ENCODE measurements at regions not wholly inside any gene's neighbourhood (a gene's known extent, or its start where the extent isn't known, plus 50 kb on each side); places are given as distances from the start of the nearest gene placed in this dataset.

DNA sequence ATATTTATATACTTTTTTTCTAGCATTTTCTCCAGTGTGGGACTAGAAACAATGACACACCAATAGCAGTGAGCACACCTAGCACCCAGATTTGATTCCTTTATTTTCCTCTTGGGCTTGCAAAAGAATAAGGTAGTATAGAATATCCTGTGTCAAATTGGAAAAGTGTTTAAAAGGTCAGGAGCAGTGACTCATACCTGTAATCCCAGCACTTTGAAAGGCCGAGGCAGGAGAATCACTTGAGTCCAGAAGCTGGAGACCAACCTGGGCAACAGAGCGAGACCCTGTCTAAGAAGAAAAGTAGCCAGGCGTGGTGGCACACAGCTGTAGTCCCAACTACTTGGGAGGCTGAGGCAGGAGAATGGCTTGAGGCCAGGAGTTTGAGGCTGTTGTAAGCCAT is 53.8 kb upstream of the SGPP1 start:
- no peak for DNase-seq

DNA sequence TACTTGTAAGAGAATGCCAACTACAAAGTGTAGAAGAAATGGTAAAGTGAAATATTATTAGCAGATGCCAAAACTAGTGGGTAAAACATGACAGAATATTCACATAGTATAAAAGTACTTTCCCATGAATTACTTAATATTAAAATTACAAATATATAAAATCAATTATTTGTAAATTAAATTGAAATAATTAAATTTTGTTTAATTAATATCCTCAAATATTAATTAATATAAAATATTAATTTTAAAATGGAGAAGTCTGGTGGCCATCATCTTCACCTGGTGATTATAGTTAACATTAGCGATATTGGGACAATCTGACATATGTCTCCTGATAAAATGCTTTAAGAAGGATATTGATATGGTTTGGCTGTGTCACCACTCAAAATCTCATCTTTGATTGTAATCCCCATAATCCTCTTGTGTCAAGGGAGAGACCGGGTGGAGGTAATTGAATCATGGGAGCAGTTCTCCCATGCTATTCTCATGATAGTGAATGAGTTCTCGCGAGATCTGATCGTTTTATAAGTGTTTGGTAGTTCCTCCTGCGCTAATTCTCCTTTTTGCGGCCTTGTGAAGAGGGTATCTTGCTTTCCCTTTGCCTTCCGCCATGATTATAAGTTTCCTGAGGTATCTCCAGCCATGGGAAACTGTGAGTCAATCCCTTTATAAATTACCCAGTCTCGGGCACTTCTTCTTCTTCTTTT is 55.0 kb upstream of the SGPP1 start:
- no peak for DNase-seq

DNA sequence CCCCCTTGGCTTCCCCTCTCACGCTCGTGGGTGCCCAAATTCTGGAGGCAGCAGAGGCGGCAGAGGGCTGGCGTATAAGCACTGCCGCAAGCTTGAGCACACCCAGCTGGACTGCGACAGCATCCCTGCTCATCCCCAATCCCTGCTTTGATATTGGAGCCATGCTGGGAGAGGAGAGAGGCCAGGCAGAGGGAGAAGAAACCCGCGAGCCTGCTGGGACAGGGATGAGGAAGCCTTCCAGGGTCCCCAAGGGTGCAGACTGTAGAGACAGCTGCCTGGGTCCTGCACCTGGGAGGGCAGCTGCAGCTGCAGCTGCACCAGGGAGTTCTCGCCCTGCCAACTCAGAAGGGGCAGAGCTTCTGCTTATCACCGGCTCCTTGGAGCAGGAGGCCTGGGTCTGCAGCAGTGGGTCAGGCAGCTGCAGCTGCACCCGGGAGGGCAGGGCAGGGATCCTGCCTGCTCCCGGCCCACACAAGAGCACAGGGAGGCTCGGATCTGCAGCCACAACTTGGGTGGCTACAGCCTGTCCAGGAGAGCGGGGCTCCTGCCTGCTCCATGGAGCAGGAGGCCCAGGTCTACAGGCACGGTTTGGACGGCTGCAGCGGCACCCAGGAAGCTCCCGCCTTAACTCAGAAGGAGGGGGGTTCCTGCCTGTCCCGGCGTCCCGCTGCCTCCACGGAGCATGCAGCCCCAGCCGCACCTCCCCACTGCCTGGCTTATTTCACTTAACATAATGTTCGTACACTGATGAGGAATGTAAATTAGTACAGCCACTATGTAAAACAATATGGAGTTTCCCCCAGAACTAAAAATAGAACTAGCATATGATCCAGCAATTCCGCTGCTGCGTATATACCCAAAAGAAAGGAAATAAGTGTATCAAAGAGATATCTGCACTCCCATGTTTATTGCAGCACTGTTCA is 60.4 kb upstream of the SGPP1 start:
- DNase-seq: peak; percentile 23

DNA sequence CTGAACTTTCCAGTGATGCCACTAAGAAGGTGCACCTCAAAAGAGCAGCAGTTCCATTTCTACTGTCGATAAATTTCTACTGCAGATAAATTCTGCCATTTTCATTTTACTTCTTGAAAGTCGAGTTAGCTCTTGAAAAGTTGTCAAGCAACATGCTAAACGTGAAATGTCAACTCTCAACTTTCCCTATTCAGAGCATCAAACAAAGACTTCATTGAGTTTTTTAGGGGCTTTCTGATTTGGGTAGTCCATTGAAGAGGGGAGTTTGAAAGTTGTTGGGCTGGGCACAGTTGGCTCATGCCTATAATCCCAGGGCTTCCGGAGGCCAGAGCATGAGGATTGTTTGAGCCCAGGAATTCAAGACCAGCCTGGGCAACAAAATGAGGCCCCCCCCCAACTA is 59.4 kb upstream of the SYNE2 start:
- no peak for DNase-seq

DNA sequence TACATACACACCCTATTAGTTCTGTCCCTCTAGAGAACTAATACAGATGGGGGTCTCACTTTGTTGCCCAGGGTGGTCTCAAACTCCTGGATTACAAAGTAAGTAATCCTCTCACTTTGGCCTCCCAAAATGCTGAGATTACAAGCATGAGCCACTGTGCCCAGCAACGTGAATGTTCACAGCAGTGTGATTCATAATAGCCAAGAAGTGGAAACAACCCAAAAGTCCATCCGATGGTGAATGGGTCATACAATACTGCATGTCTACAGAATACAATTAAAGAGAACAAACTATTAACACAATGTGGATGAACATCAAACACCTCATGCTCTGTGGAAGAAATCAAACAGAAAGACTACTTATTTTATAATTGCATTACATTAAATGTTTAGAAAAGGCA is 57.3 kb upstream of the SYNE2 start:
- DNase-seq: no peak

DNA sequence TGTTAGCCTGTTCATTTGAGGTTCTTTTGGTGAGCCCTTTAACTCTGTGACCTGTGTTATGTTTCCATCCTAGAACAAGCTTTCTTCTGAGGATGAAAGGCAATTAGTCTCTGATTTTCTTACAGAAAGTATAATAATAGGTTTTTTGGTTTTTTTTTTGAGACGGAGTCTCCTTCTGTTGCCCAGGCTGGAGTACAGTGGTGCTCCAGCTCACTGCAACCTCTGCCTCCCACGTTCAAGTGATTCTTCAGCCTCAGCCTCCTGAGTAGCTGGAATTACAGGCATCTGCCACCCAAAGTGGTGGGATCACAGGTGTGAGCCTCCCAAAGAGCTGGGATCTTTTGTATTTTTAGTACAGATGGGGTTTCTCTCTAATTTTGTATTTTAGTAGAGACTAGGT is 52.7 kb upstream of the SYNE2 start:
- no peak for DNase-seq

DNA sequence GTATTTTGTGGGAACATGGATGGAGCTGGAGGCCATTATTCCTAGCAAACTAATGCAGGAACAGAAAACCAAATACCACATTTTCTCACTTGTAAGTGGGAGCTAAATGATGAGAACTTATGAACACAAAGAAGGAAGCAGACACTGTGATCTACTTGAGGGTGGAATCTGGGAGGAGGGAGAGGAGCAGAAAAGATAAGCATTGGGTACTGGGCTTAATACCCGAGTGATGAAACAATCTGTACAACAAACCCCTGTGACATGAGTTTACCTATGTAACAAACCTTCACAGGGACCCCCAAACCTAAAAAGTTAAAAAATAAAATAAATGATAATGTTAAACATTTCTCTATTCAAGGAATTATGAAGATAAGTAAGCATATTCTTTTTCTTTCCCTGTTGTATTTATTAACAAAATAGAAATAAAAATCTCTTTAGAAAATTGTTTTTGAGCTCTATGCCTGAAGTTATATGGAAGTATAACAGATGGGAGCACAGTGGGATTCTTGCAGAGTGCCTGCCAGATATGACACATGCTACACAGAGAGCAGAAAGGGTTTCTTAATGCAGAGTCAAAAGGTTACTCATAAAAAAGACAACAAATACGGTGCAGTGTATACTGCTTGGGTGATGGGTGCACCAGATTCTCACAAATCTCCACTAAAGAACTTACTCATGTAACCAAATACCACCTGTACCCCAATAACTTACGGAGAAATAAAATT is 52.0 kb upstream of the SYNE2 start:
- DNase-seq: no peak

All from RPMI8226 (cell line).